DND-41 (cell line): ENCODE measurements at regions not wholly inside any gene's neighbourhood (a gene's known extent, or its start where the extent isn't known, plus 50 kb on each side); places are given as distances from the start of the nearest gene placed in this dataset.

Experiments used
- ATAC-seq: fragments of 200-7000 bp; cut with Tn5 transposase; 3 replicates; pipeline ENCODE4 v1.9.1; 2021; ENCODE audit warnings: low read depth; ENCODE audit not compliant: insufficient read depth
- DNase-seq: peaks from one replicate; pipeline ENCODE4 v3.0.0-alpha.2; 2020
- H2AFZ ChIP-seq: 2 replicates; pipeline ENCODE4 v1.6.0; 2012; ENCODE audit warnings: low read depth, low read length
- H3K27ac ChIP-seq: 2 replicates; pipeline ENCODE4 v1.5.1; 2012; ENCODE audit warnings: low read length, inconsistent platforms
- H3K27me3 ChIP-seq: fragments of 200-600 bp; sonication (generic); 2 replicates; pipeline ENCODE4 v1.6.0; 2012; ENCODE audit warnings: low read length, mild to moderate bottlenecking, inconsistent platforms; ENCODE audit not compliant: insufficient read depth, poor library complexity
- H3K36me3 ChIP-seq: 2 replicates; pipeline ENCODE4 v1.5.1; 2012; ENCODE audit warnings: low read length, inconsistent platforms; ENCODE audit not compliant: insufficient read depth
- H3K4me1 ChIP-seq: 2 replicates; pipeline ENCODE4 v1.5.1; 2012; ENCODE audit warnings: mild to moderate bottlenecking, low read length; ENCODE audit not compliant: insufficient read depth
- H3K4me2 ChIP-seq: 2 replicates; pipeline ENCODE4 v1.6.0; 2012; ENCODE audit warnings: mild to moderate bottlenecking, moderate library complexity, low read length, inconsistent platforms; ENCODE audit not compliant: insufficient read depth
- H3K4me3 ChIP-seq, 2 experiments: fragments of 200-600 bp in 1 of 2; shearing (Covaris generic) in 1 of 2; 2 replicates each; pipeline ENCODE4 v1.5.1; 2012 to 2016; ENCODE audit warnings: inconsistent platforms in 2 of 2, low read length in 2 of 2, mild to moderate bottlenecking in 2 of 2, low read depth in 1 of 2, moderate library complexity in 1 of 2
- H3K79me2 ChIP-seq: 2 replicates; pipeline ENCODE4 v1.6.0; 2012; ENCODE audit warnings: low read length, inconsistent platforms; ENCODE audit not compliant: insufficient read depth
- H3K9ac ChIP-seq: 2 replicates; pipeline ENCODE4 v1.6.0; 2012; ENCODE audit warnings: low read depth, mild to moderate bottlenecking, inconsistent platforms, low read length, moderate library complexity
- H3K9me3 ChIP-seq: 2 replicates; pipeline ENCODE4 v1.5.1; 2012; ENCODE audit warnings: low read length, moderate library complexity, mild to moderate bottlenecking, inconsistent platforms; ENCODE audit not compliant: insufficient read depth, severe bottlenecking
- H4K20me1 ChIP-seq: 2 replicates; pipeline ENCODE4 v1.6.0; 2012; ENCODE audit warnings: low read length; ENCODE audit not compliant: insufficient read depth
- EZH2 ChIP-seq: IDR thresholded peaks from 3 replicates; pipeline ENCODE4 v1.6.1; 2012; ENCODE audit warnings: borderline replicate concordance, low read depth, mild to moderate bottlenecking, moderate library complexity, low read length, inconsistent platforms; ENCODE audit not compliant: severe bottlenecking
- TF ChIP-seq, protein P1 (sequence below): IDR thresholded peaks from 2 replicates; pipeline ENCODE4 v1.5.1; 2012; ENCODE audit warnings: borderline replicate concordance, low read length, moderate library complexity, mild to moderate bottlenecking; ENCODE audit not compliant: poor library complexity, severe bottlenecking; ENCODE audit errors: extremely low read depth

DNA sequence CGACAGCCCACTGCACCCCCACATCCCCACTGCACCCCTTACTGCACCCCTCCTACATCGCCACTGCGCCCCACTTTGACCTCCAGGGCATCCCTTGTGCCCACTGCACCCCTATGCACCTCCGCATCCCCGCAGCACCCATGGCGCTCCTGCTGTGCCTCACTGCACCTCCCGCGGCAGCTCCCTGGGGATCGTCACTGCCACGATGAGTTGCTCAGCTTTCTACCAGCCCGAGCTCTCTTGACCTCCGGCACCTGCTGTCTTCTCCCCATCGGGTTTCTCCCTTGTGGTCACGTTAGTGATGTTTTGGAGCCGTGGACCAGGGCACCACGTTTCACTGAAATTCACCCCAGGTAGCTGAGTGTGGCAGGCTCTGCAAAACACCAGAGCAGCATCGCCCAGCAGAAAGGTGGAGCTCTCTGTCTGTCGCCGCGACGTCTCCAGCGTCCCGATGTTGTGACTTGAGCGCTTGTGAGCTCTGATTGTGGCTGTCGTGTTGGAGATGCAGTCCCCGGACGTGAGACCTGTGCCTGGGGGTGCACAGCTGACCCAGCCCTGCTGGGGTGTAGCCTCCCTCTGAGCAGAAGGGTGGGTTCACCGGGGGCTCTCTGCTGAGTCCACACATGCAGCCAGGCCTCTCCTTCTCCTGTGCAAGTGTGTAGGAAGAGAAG lies 147.7 kb downstream of the DNAJB6 start:
- Histone ChIP-seq H3K27me3 (no peaks in the 10 kb centered on the region), H3K27ac (no peak overlapping the region), H3K4me1 (peaks cover under 1% of the 10 kb centered on the region; the same call in 1 of the 2 replicates), H3K79me2 (no peaks in the 10 kb centered on the region), H3K36me3 (no peaks in the 10 kb centered on the region), H3K9me3 (no peaks in the 10 kb centered on the region), H3K4me2 (no peak overlapping the region), H3K9ac (no peak overlapping the region), H4K20me1 (no peaks in the 10 kb centered on the region; the same call in 1 of the 2 replicates), H2AFZ (no peak overlapping the region), H3K4me3 (no peak overlapping the region)
- DNase-seq (no peak), ATAC-seq (peak; percentile 18; the same call in 1 of the 3 replicates)
- no peak for TF ChIP-seq EZH2
- TF ChIP-seq, protein P1, sequence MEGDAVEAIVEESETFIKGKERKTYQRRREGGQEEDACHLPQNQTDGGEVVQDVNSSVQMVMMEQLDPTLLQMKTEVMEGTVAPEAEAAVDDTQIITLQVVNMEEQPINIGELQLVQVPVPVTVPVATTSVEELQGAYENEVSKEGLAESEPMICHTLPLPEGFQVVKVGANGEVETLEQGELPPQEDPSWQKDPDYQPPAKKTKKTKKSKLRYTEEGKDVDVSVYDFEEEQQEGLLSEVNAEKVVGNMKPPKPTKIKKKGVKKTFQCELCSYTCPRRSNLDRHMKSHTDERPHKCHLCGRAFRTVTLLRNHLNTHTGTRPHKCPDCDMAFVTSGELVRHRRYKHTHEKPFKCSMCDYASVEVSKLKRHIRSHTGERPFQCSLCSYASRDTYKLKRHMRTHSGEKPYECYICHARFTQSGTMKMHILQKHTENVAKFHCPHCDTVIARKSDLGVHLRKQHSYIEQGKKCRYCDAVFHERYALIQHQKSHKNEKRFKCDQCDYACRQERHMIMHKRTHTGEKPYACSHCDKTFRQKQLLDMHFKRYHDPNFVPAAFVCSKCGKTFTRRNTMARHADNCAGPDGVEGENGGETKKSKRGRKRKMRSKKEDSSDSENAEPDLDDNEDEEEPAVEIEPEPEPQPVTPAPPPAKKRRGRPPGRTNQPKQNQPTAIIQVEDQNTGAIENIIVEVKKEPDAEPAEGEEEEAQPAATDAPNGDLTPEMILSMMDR = no peak

DNA sequence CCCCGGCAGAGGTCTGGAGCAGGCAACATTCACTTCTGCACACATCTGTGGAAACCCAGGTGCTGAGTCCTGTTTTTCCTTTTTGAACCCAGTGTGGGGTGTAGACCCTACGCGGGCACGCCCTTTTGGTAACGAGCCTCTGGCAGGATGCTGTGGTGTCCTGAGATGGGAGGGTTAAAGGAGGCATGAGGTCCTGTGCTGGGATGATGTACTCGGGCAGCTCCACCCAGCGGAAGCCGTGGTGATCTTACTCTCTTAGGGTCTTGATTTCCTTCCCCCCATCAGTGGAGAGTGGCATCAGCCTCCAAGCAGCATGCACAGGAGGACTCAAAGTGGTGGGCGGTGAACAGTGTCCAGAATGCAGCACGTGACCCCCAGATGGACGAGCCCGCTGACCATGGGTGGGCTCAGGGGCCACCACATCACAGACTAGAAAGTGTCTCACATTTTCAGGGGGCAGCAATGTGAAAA lies 148.6 kb downstream of the DNAJB6 start:
- Histone ChIP-seq H3K9me3 (no peaks in the 10 kb centered on the region), H3K4me3 (no peak overlapping the region), H3K4me1 (peaks cover 9% of the 10 kb centered on the region), H3K36me3 (no peaks in the 10 kb centered on the region), H2AFZ (no peak overlapping the region), H3K27ac (no peak overlapping the region), H3K79me2 (no peaks in the 10 kb centered on the region), H4K20me1 (no peaks in the 10 kb centered on the region; the same call in 1 of the 2 replicates), H3K27me3 (no peaks in the 10 kb centered on the region), H3K9ac (no peak overlapping the region), H3K4me2 (no peak overlapping the region)
- DNase-seq = no peak
- ATAC-seq = 0 out of 3 replicates have a peak, but pooled peaks have one; percentile 30
- TF ChIP-seq, protein P1 = no peak
- no peak for TF ChIP-seq EZH2

DNA sequence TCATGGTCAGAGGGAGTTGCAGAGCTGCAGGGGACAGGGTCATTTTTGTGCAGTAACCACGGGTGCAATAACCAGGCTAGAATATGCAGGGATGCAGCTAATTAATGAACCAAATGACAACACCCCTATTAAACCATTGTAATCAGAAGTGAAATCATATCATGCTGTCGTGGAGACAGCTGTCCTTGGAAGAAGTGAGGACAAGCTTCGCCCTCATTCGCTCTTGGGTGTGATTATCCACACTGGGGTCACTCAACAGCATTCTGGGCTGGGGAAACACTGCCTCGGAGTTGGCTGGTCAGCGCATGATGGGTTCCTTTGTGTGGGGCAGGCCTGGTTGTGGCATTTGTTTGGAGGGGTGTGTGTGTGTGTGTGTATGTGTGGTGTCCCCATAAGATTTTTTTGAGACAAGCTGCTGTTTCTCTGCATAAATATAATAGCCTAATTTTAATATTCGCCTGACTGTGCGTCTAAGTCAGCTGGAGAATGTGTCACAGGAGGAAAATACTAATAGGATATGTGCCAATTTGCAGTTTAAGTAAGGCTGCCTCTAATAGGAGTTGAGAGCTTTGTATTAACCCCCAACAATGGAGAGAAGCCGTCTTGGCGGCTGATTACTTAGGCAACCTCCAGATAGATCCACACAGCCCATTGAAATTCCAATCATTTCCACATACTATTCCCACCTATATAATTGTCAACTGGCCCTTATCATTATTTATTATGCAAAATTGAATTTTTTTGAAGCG lies 149.4 kb downstream of the DNAJB6 start:
- DNase-seq = no peak
- H3K4me1 ChIP-seq = peaks cover 17% of the 10 kb centered on the region
- TF ChIP-seq, protein P1 = no peak
- no peak for TF ChIP-seq EZH2

More for the DNA sequence above, 149.4 kb downstream of the DNAJB6 start:
- no peak overlapping the region for H3K9ac ChIP-seq
- no peak overlapping the region for H2AFZ ChIP-seq
- no peak for ATAC-seq
- H3K79me2 ChIP-seq = no peaks in the 10 kb centered on the region
- H3K9me3 ChIP-seq = peaks cover 1% of the 10 kb centered on the region
- no peak overlapping the region for H3K27ac ChIP-seq
- H4K20me1 ChIP-seq = no peaks in the 10 kb centered on the region; the same call in 1 of the 2 replicates
- H3K4me2 ChIP-seq = no peak overlapping the region
- no peaks in the 10 kb centered on the region for H3K36me3 ChIP-seq
- H3K27me3 ChIP-seq = no peaks in the 10 kb centered on the region
- H3K4me3 ChIP-seq = no peak overlapping the region
